Cardiac muscle cell (in vitro differentiated cells and primary cell): ENCODE measurements at regions not wholly inside any gene's neighbourhood (a gene's known extent, or its start where the extent isn't known, plus 50 kb on each side); places are given as distances from the start of the nearest gene placed in this dataset.

Source experiments
- DNase-seq, 2 donors: peaks; one replicate each; pipeline versions ENCODE4 v3.0.0 to v3.0.0-alpha.2; 2010 to 2017; ENCODE audit warnings: low read depth in 1 of 2, low spot score in 1 of 2
- H3K27ac ChIP-seq: fragments of 200-600 bp; sonication (generic); 2 replicates; pipeline ENCODE4 v1.5.1; 2016
- H3K27me3 ChIP-seq: fragments of 200-600 bp; sonication (generic); 2 replicates; pipeline ENCODE4 v1.6.0; 2016; ENCODE audit warnings: control low read depth
- H3K36me3 ChIP-seq: fragments of 200-600 bp; sonication (generic); 2 replicates; pipeline ENCODE4 v1.5.1; 2016; ENCODE audit warnings: control low read depth
- H3K4me1 ChIP-seq: fragments of 200-600 bp; sonication (generic); 2 replicates; pipeline ENCODE4 v1.8.1; 2017; ENCODE audit warnings: low read depth, mild to moderate bottlenecking, mixed run types
- H3K4me3 ChIP-seq: fragments of 200-600 bp; sonication (generic); 2 replicates; pipeline ENCODE4 v1.5.1; 2016; ENCODE audit warnings: mild to moderate bottlenecking
- H3K9me3 ChIP-seq: fragments of 200-600 bp; sonication (generic); 2 replicates; pipeline ENCODE4 v1.5.1; 2017; ENCODE audit warnings: low read depth, mild to moderate bottlenecking, control low read depth
- TF ChIP-seq, protein P1 (sequence below): IDR thresholded peaks from 2 replicates; pipeline ENCODE4 v1.5.1; 2012; ENCODE audit warnings: low read depth, mild to moderate bottlenecking, low read length

DNA sequence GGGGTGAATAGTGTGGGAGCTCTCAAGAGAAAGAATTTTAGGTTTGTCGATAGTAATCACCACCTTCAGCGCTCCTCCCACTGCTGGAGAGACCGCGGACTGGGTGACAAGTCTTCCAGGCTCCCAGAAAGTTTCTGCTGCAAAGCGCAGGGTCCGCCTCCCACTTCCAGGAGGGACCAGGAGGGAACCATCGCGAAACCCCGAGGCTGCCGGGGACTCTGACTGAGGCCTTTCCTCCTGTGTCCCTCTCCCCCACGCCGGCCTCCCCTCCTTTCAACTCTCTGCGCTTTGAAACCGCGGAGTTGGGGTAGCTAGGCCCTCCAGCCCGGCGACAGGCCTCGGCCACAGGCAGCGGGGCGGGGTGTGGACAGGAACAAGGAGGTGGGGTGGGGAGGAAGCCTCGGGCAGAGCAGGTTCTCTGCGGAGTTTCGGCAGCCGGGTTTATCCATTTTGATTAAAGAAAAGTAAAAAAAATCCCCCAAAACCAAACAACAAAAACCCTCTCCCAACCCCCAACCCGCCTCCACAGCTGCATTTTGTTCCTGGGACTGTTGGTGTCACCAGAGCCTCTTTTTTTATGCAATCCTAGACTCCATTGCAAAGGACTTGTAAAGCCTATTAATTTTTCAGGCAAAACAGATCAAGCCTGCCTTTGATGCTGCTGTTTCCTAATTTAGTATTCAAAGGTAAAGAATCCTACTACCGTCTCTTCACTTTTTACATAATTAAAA is 157.2 kb downstream of the TM9SF2 start:
- Histone ChIP-seq H3K27ac (no peak overlapping the region), H3K4me1 (peaks cover 31% of the 10 kb centered on the region), H3K27me3 (peaks cover 9% of the 10 kb centered on the region), H3K36me3 (no peaks in the 10 kb centered on the region), H3K9me3 (no peaks in the 10 kb centered on the region), H3K4me3 (peak overlapping the region; percentile 7)
- peak; percentile 68 to 69 for DNase-seq
- TF ChIP-seq, protein P1, sequence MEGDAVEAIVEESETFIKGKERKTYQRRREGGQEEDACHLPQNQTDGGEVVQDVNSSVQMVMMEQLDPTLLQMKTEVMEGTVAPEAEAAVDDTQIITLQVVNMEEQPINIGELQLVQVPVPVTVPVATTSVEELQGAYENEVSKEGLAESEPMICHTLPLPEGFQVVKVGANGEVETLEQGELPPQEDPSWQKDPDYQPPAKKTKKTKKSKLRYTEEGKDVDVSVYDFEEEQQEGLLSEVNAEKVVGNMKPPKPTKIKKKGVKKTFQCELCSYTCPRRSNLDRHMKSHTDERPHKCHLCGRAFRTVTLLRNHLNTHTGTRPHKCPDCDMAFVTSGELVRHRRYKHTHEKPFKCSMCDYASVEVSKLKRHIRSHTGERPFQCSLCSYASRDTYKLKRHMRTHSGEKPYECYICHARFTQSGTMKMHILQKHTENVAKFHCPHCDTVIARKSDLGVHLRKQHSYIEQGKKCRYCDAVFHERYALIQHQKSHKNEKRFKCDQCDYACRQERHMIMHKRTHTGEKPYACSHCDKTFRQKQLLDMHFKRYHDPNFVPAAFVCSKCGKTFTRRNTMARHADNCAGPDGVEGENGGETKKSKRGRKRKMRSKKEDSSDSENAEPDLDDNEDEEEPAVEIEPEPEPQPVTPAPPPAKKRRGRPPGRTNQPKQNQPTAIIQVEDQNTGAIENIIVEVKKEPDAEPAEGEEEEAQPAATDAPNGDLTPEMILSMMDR, result peak; percentile 29

DNA sequence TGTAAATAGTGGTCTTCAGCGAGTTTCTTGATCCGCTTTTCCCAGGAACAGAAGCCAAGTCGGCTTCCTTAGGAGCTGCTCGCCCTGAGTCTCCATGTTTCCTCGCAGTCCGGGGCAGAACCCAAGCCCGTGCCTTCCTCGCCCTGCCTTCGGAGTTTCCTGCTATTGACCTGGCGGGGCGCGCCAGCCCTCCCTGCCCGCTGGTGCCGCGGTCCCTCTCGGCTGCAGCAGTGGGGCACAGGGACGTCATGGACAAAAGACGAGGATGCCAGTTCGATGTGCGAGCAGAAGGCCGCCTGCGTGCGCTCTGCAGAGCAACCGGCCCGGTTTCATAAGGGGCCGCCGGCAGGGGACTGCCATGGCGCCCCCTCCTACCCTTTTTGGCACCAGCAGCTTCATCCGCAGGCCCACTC is 156.6 kb downstream of the TM9SF2 start:
- no peak overlapping the region for H3K27ac ChIP-seq
- peaks cover 31% of the 10 kb centered on the region for H3K4me1 ChIP-seq

DNA sequence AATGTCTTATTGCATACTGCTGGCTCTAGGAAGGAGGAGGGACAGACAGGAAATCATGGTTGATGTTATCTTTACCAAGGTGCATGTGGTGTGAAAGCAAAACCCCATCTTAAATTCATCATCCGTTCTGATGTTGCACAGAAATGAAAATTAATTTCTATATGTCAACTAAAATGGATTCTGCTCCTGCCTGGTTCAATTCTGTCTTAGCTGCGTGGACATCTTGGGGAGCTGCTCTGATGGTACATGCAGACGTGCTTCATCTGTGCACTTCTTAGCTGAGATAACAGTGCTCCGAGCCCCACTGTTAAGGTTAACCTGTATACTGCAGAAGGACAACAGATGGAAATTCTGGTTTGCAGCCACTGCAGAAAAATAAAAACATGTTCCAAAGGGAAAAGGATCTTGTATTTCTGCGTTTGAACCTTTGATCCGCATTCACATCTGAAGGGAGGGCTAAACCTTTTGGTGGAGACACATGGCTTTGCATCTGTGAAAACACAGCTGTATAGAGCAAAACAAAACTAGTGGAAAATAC is 155.6 kb downstream of the TM9SF2 start:
- Histone ChIP-seq H3K27me3 (peaks cover 9% of the 10 kb centered on the region), H3K4me3 (no peak overlapping the region), H3K9me3 (no peaks in the 10 kb centered on the region), H3K36me3 (no peaks in the 10 kb centered on the region), H3K27ac (no peak overlapping the region), H3K4me1 (peaks cover 28% of the 10 kb centered on the region)
- TF ChIP-seq, protein P1, result no peak
- DNase-seq, result no peak

More for the DNA sequence above, 156.6 kb downstream of the TM9SF2 start:
- peak; percentile 32 to 54 for DNase-seq
- peaks cover 9% of the 10 kb centered on the region for H3K27me3 ChIP-seq
- no peaks in the 10 kb centered on the region for H3K36me3 ChIP-seq
- TF ChIP-seq, protein P1, result no peak
- H3K4me3 ChIP-seq, result peak overlapping the region; percentile 7
- no peaks in the 10 kb centered on the region for H3K9me3 ChIP-seq

GRCh38 chr13:99656092-99656745 is 154.9 kb downstream of the TM9SF2 start:
- Histone ChIP-seq H3K27ac (no peak overlapping the region), H3K4me3 (no peak overlapping the region), H3K27me3 (peaks cover 9% of the 10 kb centered on the region), H3K9me3 (no peaks in the 10 kb centered on the region), H3K36me3 (no peaks in the 10 kb centered on the region), H3K4me1 (peaks cover 23% of the 10 kb centered on the region)
- TF ChIP-seq, protein P1, result peak; percentile 92
- DNase-seq, result peak; percentile 80 to 88

DNA sequence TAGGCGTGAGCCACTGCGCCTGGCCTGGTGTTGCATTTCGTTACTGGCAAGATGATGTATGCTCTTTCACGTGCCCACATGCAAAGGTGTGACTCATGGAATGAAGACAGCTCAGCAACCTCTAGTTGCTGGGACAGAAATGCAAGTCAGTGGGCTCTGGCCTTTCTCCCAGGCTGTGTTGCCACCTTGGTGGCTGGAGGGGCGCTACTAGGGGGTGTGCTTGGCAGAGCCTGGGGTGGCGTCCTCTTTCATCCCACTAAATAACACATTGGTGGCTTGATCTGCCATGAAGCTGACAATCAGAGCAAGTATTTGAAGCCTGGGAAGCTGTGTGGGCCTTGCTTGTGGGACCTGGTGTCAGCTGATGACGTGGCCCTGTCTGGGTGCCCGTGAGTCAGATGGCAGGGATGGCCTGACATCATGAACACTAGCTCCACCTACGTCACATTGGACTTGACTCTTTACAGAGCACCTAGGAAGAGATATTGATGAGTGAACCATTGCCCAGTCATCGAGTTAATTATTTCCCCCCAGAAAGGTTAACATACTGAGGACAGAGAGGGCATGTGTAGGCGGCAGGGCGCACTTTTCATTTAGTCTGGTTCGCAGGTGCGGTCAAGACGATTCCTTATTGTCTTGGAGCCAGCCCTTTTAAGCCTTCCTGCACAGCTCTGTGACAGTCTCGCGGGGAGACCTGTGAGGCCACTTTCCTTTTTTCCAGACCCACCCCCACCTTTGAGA is 154.2 kb downstream of the TM9SF2 start:
- Histone ChIP-seq H3K36me3 (no peaks in the 10 kb centered on the region), H3K4me3 (no peak overlapping the region), H3K27me3 (peaks cover 7% of the 10 kb centered on the region), H3K4me1 (peaks cover 23% of the 10 kb centered on the region), H3K9me3 (no peaks in the 10 kb centered on the region), H3K27ac (no peak overlapping the region)
- TF ChIP-seq, protein P1, result no peak
- DNase-seq, result no peak
